CD14-positive monocyte (primary cell): ENCODE measurements at regions not wholly inside any gene's neighbourhood (a gene's known extent, or its start where the extent isn't known, plus 50 kb on each side); places are given as distances from the start of the nearest gene placed in this dataset.

Experiments used
- DNase-seq, 3 donors: peaks; one replicate each; pipeline ENCODE4 v3.0.0-alpha.2; 2011 to 2022
- H2AFZ ChIP-seq: 2 replicates; pipeline ENCODE4 v1.6.0; 2012; ENCODE audit warnings: mild to moderate bottlenecking, low read depth, low read length, inconsistent platforms; ENCODE audit not compliant: insufficient read depth, poor library complexity, severe bottlenecking
- H3K27ac ChIP-seq, 2 donors: 1 replicate in 1 of 2; 2 replicates in 1 of 2; pipeline ENCODE4 v1.5.1; 2012 to 2013; ENCODE audit warnings: low read length in 2 of 2, control low read depth in 1 of 2, inconsistent platforms in 1 of 2, low read depth in 1 of 2, mild to moderate bottlenecking in 1 of 2
- H3K27me3 ChIP-seq, 2 donors: one replicate each; pipeline versions ENCODE4 v1.6.0 to v1.6.1; 2011 to 2013; ENCODE audit warnings: low read length in 2 of 2; ENCODE audit not compliant: control insufficient read depth in 2 of 2, insufficient read depth in 2 of 2
- H3K36me3 ChIP-seq, 2 donors: replicated peaks in 1 of 2; 1 replicate in 1 of 2; 2 replicates in 1 of 2; pipeline versions ENCODE4 v1.5.1 to v1.6.1; 2012 to 2013; ENCODE audit warnings: low read length in 2 of 2, control low read depth in 1 of 2, inconsistent platforms in 1 of 2, mild to moderate bottlenecking in 1 of 2; ENCODE audit not compliant: insufficient read depth in 2 of 2, control insufficient read depth in 1 of 2
- H3K4me1 ChIP-seq, 2 donors: 1 replicate in 1 of 2; 2 replicates in 1 of 2; pipeline versions ENCODE4 v1.5.1 to v1.6.1; 2012 to 2013; ENCODE audit warnings: low read length in 2 of 2, control low read depth in 1 of 2, inconsistent platforms in 1 of 2, mild to moderate bottlenecking in 1 of 2, moderate library complexity in 1 of 2; ENCODE audit not compliant: insufficient read depth in 2 of 2, control insufficient read depth in 1 of 2
- H3K4me2 ChIP-seq: replicated peaks from 2 replicates; pipeline ENCODE3; 2012; ENCODE audit warnings: low read length, moderate library complexity, mild to moderate bottlenecking; ENCODE audit not compliant: poor library complexity, severe bottlenecking; ENCODE audit errors: extremely low read depth
- H3K4me3 ChIP-seq, 3 experiments: fragments of 200-600 bp in 1 of 3; sonication (generic) in 1 of 3; replicated peaks in 1 of 3; 1 replicate in 2 of 3; 2 replicates in 1 of 3; pipeline ENCODE4 v1.5.1; 2011 to 2013; ENCODE audit warnings: low read length in 3 of 3, mild to moderate bottlenecking in 3 of 3, control low read depth in 2 of 3, low read depth in 2 of 3, inconsistent platforms in 1 of 3, moderate library complexity in 1 of 3
- H3K79me2 ChIP-seq: 2 replicates; pipeline ENCODE4 v1.6.0; 2012; ENCODE audit warnings: mild to moderate bottlenecking, control low read depth, inconsistent platforms, low read length, moderate library complexity; ENCODE audit not compliant: insufficient read depth
- H3K9ac ChIP-seq: 2 replicates; pipeline ENCODE4 v1.6.0; 2017; ENCODE audit warnings: low read length, mild to moderate bottlenecking; ENCODE audit not compliant: insufficient read depth, poor library complexity, severe bottlenecking
- H3K9me3 ChIP-seq, 2 donors: replicated peaks in 1 of 2; 1 replicate in 1 of 2; 2 replicates in 1 of 2; pipeline versions ENCODE4 v1.5.1 to v1.6.1; 2012 to 2013; ENCODE audit warnings: low read length in 2 of 2, control low read depth in 1 of 2; ENCODE audit not compliant: control insufficient read depth in 1 of 2, insufficient read depth in 1 of 2
- H4K20me1 ChIP-seq: 2 replicates; pipeline ENCODE4 v1.6.0; 2012; ENCODE audit warnings: mild to moderate bottlenecking, low read length, control low read depth, moderate library complexity; ENCODE audit not compliant: insufficient read depth
- H3K27ac Mint-ChIP-seq, 7 donors: one replicate each; pipeline ENCODE4 v1.8.0; 2020; ENCODE audit warnings: mild to moderate bottlenecking in 7 of 7, mixed read lengths in 7 of 7, moderate library complexity in 6 of 7, inconsistent platforms in 2 of 7
- H3K27me3 Mint-ChIP-seq, 3 donors: one replicate each; pipeline ENCODE4 v1.8.0; 2021 to 2022; ENCODE audit warnings: low read depth in 3 of 3, mild to moderate bottlenecking in 3 of 3, mixed read lengths in 3 of 3, moderate library complexity in 3 of 3, inconsistent platforms in 1 of 3
- H3K36me3 Mint-ChIP-seq, 2 donors: one replicate each; pipeline ENCODE4 v1.8.0; 2020; ENCODE audit warnings: mixed read lengths in 2 of 2, inconsistent platforms in 1 of 2, mild to moderate bottlenecking in 1 of 2
- H3K4me1 Mint-ChIP-seq: one replicate; pipeline ENCODE4 v1.8.0; 2020; ENCODE audit warnings: mild to moderate bottlenecking, mixed read lengths
- H3K4me3 Mint-ChIP-seq, 2 donors: one replicate each; pipeline ENCODE4 v1.8.0; 2020; ENCODE audit warnings: mild to moderate bottlenecking in 2 of 2, mixed read lengths in 2 of 2, moderate library complexity in 1 of 2
- H3K9me3 Mint-ChIP-seq, 7 donors: one replicate each; pipeline ENCODE4 v1.8.0; 2020 to 2022; ENCODE audit warnings: mixed read lengths in 7 of 7, mild to moderate bottlenecking in 6 of 7, moderate library complexity in 6 of 7, inconsistent platforms in 2 of 7
- WGBS: methylation state at CpG from one replicate; pipeline ENCODE4 v1.1.5; 2013; ENCODE audit warnings: missing lambda C conversion rate; ENCODE audit not compliant: insufficient coverage; 5-methylcytosine and 5-hydroxymethylcytosine counted together
- intact Hi-C, 2 donors: fragments of 100-400 bp; cut with micrococcal nuclease; formaldehyde crosslinking; loops; one replicate each; pipeline versions ENCODE4 v1.15.0 to v1.15.1; 2023
- TF ChIP-seq, protein P1 (sequence below): fragments of 200-600 bp; IDR thresholded peaks from one replicate; pipeline ENCODE4 v1.8.0; 2022; ENCODE audit warnings: antibody characterized with exemption, mild to moderate bottlenecking

DNA sequence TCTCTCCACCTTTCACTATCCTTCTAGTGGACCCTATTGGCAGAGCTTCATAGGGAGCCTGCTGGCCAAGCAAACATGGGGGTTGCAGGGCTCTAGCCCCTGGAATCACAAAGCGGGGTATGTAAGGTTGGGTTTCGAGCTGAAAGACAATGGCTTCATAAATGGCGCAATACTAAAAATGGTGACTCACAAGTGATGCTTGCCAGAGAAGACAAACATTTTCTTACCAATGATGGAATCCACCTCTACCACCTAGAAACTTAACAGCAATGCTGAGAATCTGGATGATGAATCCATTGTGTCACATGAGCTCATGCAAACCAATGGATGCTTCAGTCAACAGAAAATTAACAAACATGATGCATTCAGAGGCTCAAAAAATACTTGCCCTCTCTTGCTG, 375.3 kb upstream of the PSMD7 start:
- no peaks in the 10 kb centered on the region for H3K36me3 ChIP-seq
- no peak overlapping the region for H3K27ac ChIP-seq
- H3K27me3 ChIP-seq = no peaks in the 10 kb centered on the region
- H3K4me2 ChIP-seq = no peak overlapping the region
- H3K9ac ChIP-seq = no peak overlapping the region
- intact Hi-C loops = no loop called here
- no peak overlapping the region for H3K4me3 Mint-ChIP-seq
- H3K9me3 ChIP-seq = no peaks in the 10 kb centered on the region
- H3K4me1 ChIP-seq = no peaks in the 10 kb centered on the region
- no peaks in the 10 kb centered on the region for H3K36me3 Mint-ChIP-seq
- H3K27me3 Mint-ChIP-seq = peaks cover 0 to 2% (median 2%) of the 10 kb centered on the region in 3 donors
- H3K9me3 Mint-ChIP-seq = peaks cover 0 to 9% (median 4%) of the 10 kb centered on the region in 7 donors
- no peak overlapping the region for H3K4me3 ChIP-seq
- H3K79me2 ChIP-seq = no peaks in the 10 kb centered on the region
- H3K27ac Mint-ChIP-seq = no peak overlapping the region
- no peak for DNase-seq
- 100% methylated on average over 2 of the region's 3 CpGs for WGBS
- TF ChIP-seq, protein P1, sequence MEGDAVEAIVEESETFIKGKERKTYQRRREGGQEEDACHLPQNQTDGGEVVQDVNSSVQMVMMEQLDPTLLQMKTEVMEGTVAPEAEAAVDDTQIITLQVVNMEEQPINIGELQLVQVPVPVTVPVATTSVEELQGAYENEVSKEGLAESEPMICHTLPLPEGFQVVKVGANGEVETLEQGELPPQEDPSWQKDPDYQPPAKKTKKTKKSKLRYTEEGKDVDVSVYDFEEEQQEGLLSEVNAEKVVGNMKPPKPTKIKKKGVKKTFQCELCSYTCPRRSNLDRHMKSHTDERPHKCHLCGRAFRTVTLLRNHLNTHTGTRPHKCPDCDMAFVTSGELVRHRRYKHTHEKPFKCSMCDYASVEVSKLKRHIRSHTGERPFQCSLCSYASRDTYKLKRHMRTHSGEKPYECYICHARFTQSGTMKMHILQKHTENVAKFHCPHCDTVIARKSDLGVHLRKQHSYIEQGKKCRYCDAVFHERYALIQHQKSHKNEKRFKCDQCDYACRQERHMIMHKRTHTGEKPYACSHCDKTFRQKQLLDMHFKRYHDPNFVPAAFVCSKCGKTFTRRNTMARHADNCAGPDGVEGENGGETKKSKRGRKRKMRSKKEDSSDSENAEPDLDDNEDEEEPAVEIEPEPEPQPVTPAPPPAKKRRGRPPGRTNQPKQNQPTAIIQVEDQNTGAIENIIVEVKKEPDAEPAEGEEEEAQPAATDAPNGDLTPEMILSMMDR = no peak
- H4K20me1 ChIP-seq = no peaks in the 10 kb centered on the region
- no peaks in the 10 kb centered on the region for H3K4me1 Mint-ChIP-seq
- no peak overlapping the region for H2AFZ ChIP-seq

DNA sequence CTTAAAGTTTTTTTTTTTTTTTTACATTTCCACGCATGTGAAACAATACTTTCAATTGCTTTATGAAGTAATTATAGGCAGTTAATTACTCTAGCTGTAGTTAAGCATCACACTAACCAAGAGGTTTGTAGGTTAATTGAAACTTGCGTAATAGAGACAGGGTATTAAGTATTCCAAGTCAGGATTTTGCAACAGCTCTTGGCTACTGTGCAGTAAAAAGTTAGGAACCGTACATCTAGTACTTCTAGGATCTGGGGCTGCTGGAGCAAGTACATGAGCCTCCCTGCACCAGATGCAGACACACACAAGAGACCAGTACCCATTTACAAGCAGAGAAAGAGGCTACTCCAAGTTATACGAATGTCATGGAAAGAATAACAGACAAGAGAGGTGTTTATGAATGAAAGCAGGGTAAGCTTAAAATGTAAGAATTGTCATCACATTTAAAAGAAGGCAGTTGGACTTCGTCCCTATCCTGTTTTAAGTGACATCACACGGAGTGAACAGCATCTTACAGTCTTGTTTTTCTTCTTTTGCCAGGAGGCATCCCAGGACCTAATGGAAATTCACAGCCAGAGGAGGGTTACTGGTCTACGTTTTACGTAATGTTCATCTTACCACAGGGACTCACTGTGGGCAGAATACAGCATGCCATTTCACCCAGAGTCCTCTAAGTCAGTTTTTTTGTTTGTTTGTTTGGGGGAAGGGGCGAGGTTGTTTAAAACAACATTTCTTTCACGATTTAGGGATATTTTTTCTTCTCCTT, 379.6 kb upstream of the PSMD7 start:
- no peak overlapping the region for H3K27ac Mint-ChIP-seq
- no peaks in the 10 kb centered on the region for H3K4me1 Mint-ChIP-seq
- peaks cover 0 to 6% (median 2%) of the 10 kb centered on the region in 7 donors for H3K9me3 Mint-ChIP-seq
- Histone ChIP-seq H3K27me3 (no peaks in the 10 kb centered on the region), H3K36me3 (no peaks in the 10 kb centered on the region), H3K9ac (no peak overlapping the region), H3K4me2 (no peak overlapping the region), H3K4me1 (no peaks in the 10 kb centered on the region), H2AFZ (no peak overlapping the region), H3K27ac (no peak overlapping the region), H4K20me1 (no peaks in the 10 kb centered on the region), H3K4me3 (no peak overlapping the region), H3K9me3 (no peaks in the 10 kb centered on the region), H3K79me2 (no peaks in the 10 kb centered on the region)
- 82% methylated on average over 3 of the region's 10 CpGs for WGBS
- peaks cover 0 to 4% (median 2%) of the 10 kb centered on the region in 3 donors for H3K27me3 Mint-ChIP-seq
- H3K36me3 Mint-ChIP-seq = no peaks in the 10 kb centered on the region
- TF ChIP-seq, protein P1 = no peak
- intact Hi-C loops = no loop called here
- H3K4me3 Mint-ChIP-seq = no peak overlapping the region
- DNase-seq = no peak
